ENCODE measurements at regions not wholly inside any gene's neighbourhood (a gene's known extent, or its start where the extent isn't known, plus 50 kb on each side); places are given as distances from the start of the nearest gene placed in this dataset.

- no peaks in the 10 kb centered on the region for H3K27me3 ChIP-seq
- no peaks in the 10 kb centered on the region for H3K4me1 ChIP-seq
- 78% methylated on average over 6 to 7 of the region's 7 CpGs for WGBS, 2 donors
- TF ChIP-seq POLR2A (IDR thresholded peaks at IDR 0.05), result no peak
- TF ChIP-seq CTCF (IDR thresholded peaks at IDR 0.05), result no peak
- H3K36me3 ChIP-seq, result no peaks in the 10 kb centered on the region
- H3K4me3 ChIP-seq (replicated peaks in 1 of 3), result no peak overlapping the region
- DNase-seq, result no peak
- no peak overlapping the region for H3K27ac ChIP-seq
- H3K9me3 ChIP-seq, result no peaks in the 10 kb centered on the region
- intact Hi-C loops (cut with DNase I), result no loop called here
These were observed 147.6 kb upstream of the C1orf174 start for GRCh38 chr1:4047666-4048065.

GRCh38 chr1:4048076-4048475 lies 148.0 kb upstream of the C1orf174 start:
- 54 to 68% methylated on average over 7 to 10 of the region's 14 CpGs for WGBS, 2 donors
- DNase-seq, result no peak
- H3K36me3 ChIP-seq, result no peaks in the 10 kb centered on the region
- H3K4me1 ChIP-seq, result no peaks in the 10 kb centered on the region
- no peaks in the 10 kb centered on the region for H3K9me3 ChIP-seq
- H3K27me3 ChIP-seq, result no peaks in the 10 kb centered on the region
- no peak overlapping the region for H3K4me3 ChIP-seq (replicated peaks in 1 of 3)
- H3K27ac ChIP-seq, result no peak overlapping the region
- TF ChIP-seq POLR2A (IDR thresholded peaks at IDR 0.05) (no peak), CTCF (IDR thresholded peaks at IDR 0.05) (no peak)
- intact Hi-C loops (cut with DNase I), result no loop called here

GRCh38 chr1:4048921-4049320 lies 148.8 kb upstream of the C1orf174 start:
- Histone ChIP-seq H3K27ac (no peak overlapping the region), H3K4me1 (no peaks in the 10 kb centered on the region), H3K9me3 (no peaks in the 10 kb centered on the region), H3K36me3 (no peaks in the 10 kb centered on the region), H3K4me3 (replicated peaks in 1 of 3) (no peak overlapping the region), H3K27me3 (no peaks in the 10 kb centered on the region)
- DNase-seq, result no peak
- intact Hi-C loops (cut with DNase I), result no loop called here
- 52 to 73% methylated on average over 9 of the region's 9 CpGs for WGBS, 2 donors
- TF ChIP-seq CTCF (IDR thresholded peaks at IDR 0.05) (no peak), POLR2A (IDR thresholded peaks at IDR 0.05) (no peak)

GRCh38 chr1:4050998-4051397 lies 150.9 kb upstream of the C1orf174 start:
- TF ChIP-seq POLR2A (IDR thresholded peaks at IDR 0.05) (no peak), CTCF (IDR thresholded peaks at IDR 0.05) (no peak)
- Histone ChIP-seq H3K4me1 (no peaks in the 10 kb centered on the region), H3K27ac (no peak overlapping the region), H3K27me3 (no peaks in the 10 kb centered on the region), H3K9me3 (no peaks in the 10 kb centered on the region), H3K36me3 (no peaks in the 10 kb centered on the region), H3K4me3 (replicated peaks in 1 of 3) (no peak overlapping the region)
- intact Hi-C loops (cut with DNase I), result no loop called here
- no peak for DNase-seq
- WGBS, 2 donors, result 88 to 90% methylated on average over 12 of the region's 12 CpGs

GRCh38 chr1:4052657-4053056 lies 152.6 kb upstream of the C1orf174 start:
- Histone ChIP-seq H3K27me3 (no peaks in the 10 kb centered on the region), H3K9me3 (no peaks in the 10 kb centered on the region), H3K4me3 (replicated peaks in 1 of 3) (no peak overlapping the region), H3K4me1 (no peaks in the 10 kb centered on the region), H3K36me3 (no peaks in the 10 kb centered on the region), H3K27ac (no peak overlapping the region)
- WGBS, 2 donors, result 80 to 83% methylated on average over 6 of the region's 6 CpGs
- intact Hi-C loops (cut with DNase I), result no loop called here
- TF ChIP-seq POLR2A (IDR thresholded peaks at IDR 0.05), result no peak
- no peak for TF ChIP-seq CTCF (IDR thresholded peaks at IDR 0.05)
- no peak for DNase-seq

Measured in thyroid gland (tissue), 4 donors.